SK-N-SH (cell line): ENCODE measurements at regions not wholly inside any gene's neighbourhood (a gene's known extent, or its start where the extent isn't known, plus 50 kb on each side); places are given as distances from the start of the nearest gene placed in this dataset.

Experiments
- CTCF ChIA-PET: fragments of 300-600, 350-600 bp; formaldehyde crosslinking; extraction: SDS; loops from one replicate; lab custom pipeline; 2021; lab: Yijun Ruan, JAX
- POLR2A ChIA-PET: fragments of 350-600 bp; sonication (Branson Sonifier 250); formaldehyde crosslinking; extraction: SDS; loops from one replicate; lab custom pipeline; 2020; ENCODE audit warnings: antibody characterized with exemption, inconsistent platforms; lab: Yijun Ruan, JAX
- DNase-seq: peaks from one replicate; pipeline ENCODE4 v3.0.0; 2012
- H2AFZ ChIP-seq: fragments of 200-600 bp; sonication (generic); 2 replicates; pipeline ENCODE4 v1.8.1; 2016; ENCODE audit warnings: antibody characterized with exemption, mild to moderate bottlenecking, low read depth
- H3F3A ChIP-seq: fragments of 200-600 bp; sonication (generic); replicated peaks from 2 replicates; pipeline ENCODE3; 2016; ENCODE audit warnings: antibody characterized with exemption, mild to moderate bottlenecking; ENCODE audit not compliant: insufficient read depth
- H3K27ac ChIP-seq, 2 experiments: fragments of 200-500 bp in 1 of 2; fragments of 200-600 bp in 1 of 2; sonication (Bioruptor generic) in 1 of 2; sonication (generic), shearing (Covaris generic) in 1 of 2; 2 replicates each; pipeline versions ENCODE4 v1.5.1 to v1.6.1; 2014 to 2016; ENCODE audit warnings: low read depth in 2 of 2, inconsistent platforms in 1 of 2, low read length in 1 of 2, mild to moderate bottlenecking in 1 of 2, mixed read lengths in 1 of 2
- H3K27me3 ChIP-seq: fragments of 200-600 bp; sonication (generic), shearing (Covaris generic); 2 replicates; pipeline ENCODE4 v1.6.1; 2016; ENCODE audit warnings: mixed run types; ENCODE audit not compliant: insufficient read depth
- H3K36me3 ChIP-seq, 2 experiments: fragments of 200-500 bp in 1 of 2; fragments of 200-600 bp in 1 of 2; sonication (Bioruptor generic) in 1 of 2; sonication (generic) in 1 of 2; replicated peaks in 1 of 2; 2 replicates each; pipeline versions ENCODE3 to v1.5.1; 2014 to 2016; ENCODE audit warnings: low read length in 1 of 2, mild to moderate bottlenecking in 1 of 2; ENCODE audit not compliant: insufficient read depth in 2 of 2, control insufficient read depth in 1 of 2
- H3K4me1 ChIP-seq, 2 experiments: fragments of 200-500 bp in 1 of 2; fragments of 200-600 bp in 1 of 2; sonication (Bioruptor generic) in 1 of 2; sonication (generic), shearing (Covaris generic) in 1 of 2; 2 replicates each; pipeline versions ENCODE4 v1.5.1 to v1.6.1; 2014 to 2016; ENCODE audit warnings: low read depth in 1 of 2, low read length in 1 of 2, mixed run types in 1 of 2; ENCODE audit not compliant: insufficient read depth in 2 of 2, control insufficient read depth in 1 of 2
- H3K4me2 ChIP-seq: fragments of 200-600 bp; sonication (generic), shearing (Covaris generic); 2 replicates; pipeline ENCODE4 v1.6.1; 2017; ENCODE audit warnings: mixed run types
- H3K4me3 ChIP-seq, 2 experiments: fragments of 200-500 bp in 1 of 2; fragments of 200-600 bp in 1 of 2; sonication (Bioruptor generic) in 1 of 2; sonication (generic), shearing (Covaris generic) in 1 of 2; 2 replicates each; pipeline versions ENCODE4 v1.5.1 to v1.8.1; 2014 to 2016; ENCODE audit warnings: low read depth in 2 of 2, inconsistent platforms in 1 of 2, low read length in 1 of 2, mild to moderate bottlenecking in 1 of 2, mixed read lengths in 1 of 2, moderate library complexity in 1 of 2
- H3K79me2 ChIP-seq: fragments of 200-600 bp; sonication (generic); 2 replicates; pipeline ENCODE4 v1.8.1; 2017; ENCODE audit warnings: mild to moderate bottlenecking; ENCODE audit not compliant: insufficient read depth
- H3K9ac ChIP-seq: fragments of 200-600 bp; sonication (generic); 2 replicates; pipeline ENCODE4 v1.6.1; 2017; ENCODE audit warnings: mixed run types
- H3K9me2 ChIP-seq: fragments of 200-600 bp; sonication (generic); 2 replicates; pipeline ENCODE4 v1.6.1; 2017; ENCODE audit warnings: mixed run types
- H3K9me3 ChIP-seq: fragments of 200-600 bp; sonication (generic); 2 replicates; pipeline ENCODE4 v1.6.1; 2017; ENCODE audit warnings: mixed run types, mild to moderate bottlenecking, moderate library complexity
- H4K20me1 ChIP-seq: fragments of 200-600 bp; sonication (generic); 2 replicates; pipeline ENCODE4 v1.6.1; 2017; ENCODE audit warnings: mild to moderate bottlenecking, mixed run types; ENCODE audit not compliant: insufficient read depth
- FOSL2 ChIP-seq: IDR thresholded peaks from 2 replicates; pipeline ENCODE4 v1.4.0; 2012; ENCODE audit warnings: low read depth, mild to moderate bottlenecking, moderate library complexity, borderline replicate concordance
- GATA2 ChIP-seq: sonication (generic); formaldehyde crosslinking; IDR thresholded peaks from 2 replicates; pipeline ENCODE4 v1.5.0; 2020; ENCODE audit warnings: mild to moderate bottlenecking, missing genetic modification reagents
- JUND ChIP-seq: IDR thresholded peaks from 2 replicates; pipeline ENCODE4 v1.4.0; 2012
- MEF2A ChIP-seq: IDR thresholded peaks from 2 replicates; pipeline ENCODE4 v1.4.0; 2012; ENCODE audit warnings: low read depth, borderline replicate concordance
- MXI1 ChIP-seq: IDR thresholded peaks from 2 replicates; pipeline ENCODE4 v1.6.1; 2012; ENCODE audit warnings: mild to moderate bottlenecking, low read depth, low read length, improper control_type of control experiment
- NRF1 ChIP-seq: IDR thresholded peaks from 2 replicates; pipeline ENCODE4 v1.6.1; 2012; ENCODE audit warnings: low read depth, mild to moderate bottlenecking, low read length
- RCOR1 ChIP-seq: fragments of 150-350 bp; IDR thresholded peaks from 2 replicates; pipeline ENCODE4 v1.6.1; 2017; ENCODE audit warnings: antibody characterized with exemption, low read length
- REST ChIP-seq: IDR thresholded peaks from 2 replicates; pipeline ENCODE4 v1.6.1; 2012; ENCODE audit warnings: mild to moderate bottlenecking, low read depth, low read length, moderate library complexity
- RFX5 ChIP-seq: IDR thresholded peaks from 2 replicates; pipeline ENCODE4 v1.6.1; 2012; ENCODE audit warnings: mild to moderate bottlenecking, improper control_type of control experiment, low read length
- RXRA ChIP-seq: IDR thresholded peaks from 2 replicates; pipeline ENCODE4 v1.4.0; 2012; ENCODE audit warnings: low read depth, mild to moderate bottlenecking, borderline replicate concordance
- TCF12 ChIP-seq: IDR thresholded peaks from 2 replicates; pipeline ENCODE4 v1.4.0; 2012
- YY1 ChIP-seq: IDR thresholded peaks from 2 replicates; pipeline ENCODE4 v1.4.0; 2012; ENCODE audit warnings: low read depth, mild to moderate bottlenecking
- ZBTB33 ChIP-seq: IDR thresholded peaks from 2 replicates; pipeline ENCODE4 v1.4.0; 2012; ENCODE audit warnings: low read depth, borderline replicate concordance
- WGBS: methylation state at CpG from one replicate; pipeline ENCODE4 v1.1.6; 2017; ENCODE audit warnings: low lambda C conversion rate; 5-methylcytosine and 5-hydroxymethylcytosine counted together
- TF ChIP-seq, protein P1 (sequence below): IDR thresholded peaks from 2 replicates; pipeline ENCODE4 v1.4.0; 2012; ENCODE audit warnings: low read depth
- TF ChIP-seq, protein P2 (sequence below): IDR thresholded peaks from 2 replicates; pipeline ENCODE4; 2012

- H3K4me1 ChIP-seq = no peaks in the 10 kb centered on the region
- no peaks in the 10 kb centered on the region for H3K9me3 ChIP-seq
- H3K36me3 ChIP-seq = no peaks in the 10 kb centered on the region
- H3K4me3 ChIP-seq = no peak overlapping the region
- H3K9ac ChIP-seq = no peak overlapping the region
- H2AFZ ChIP-seq = peak overlapping the region; percentile 6; the same call in 1 of the 2 replicates
- H3K27me3 ChIP-seq = no peaks in the 10 kb centered on the region
- no peaks in the 10 kb centered on the region for H3K79me2 ChIP-seq
- no peak overlapping the region for H3K27ac ChIP-seq
- DNase-seq = no peak
- H4K20me1 ChIP-seq = no peaks in the 10 kb centered on the region
- 7% methylated on average over 5 of the region's 5 CpGs for WGBS
- no peaks in the 10 kb centered on the region for H3K9me2 ChIP-seq
- CTCF ChIA-PET = no interaction called here
- H3K4me2 ChIP-seq = no peak overlapping the region
- TF ChIP-seq YY1 (no peak), ZBTB33 (no peak), MXI1 (no peak), FOSL2 (no peak), JUND (no peak), TCF12 (no peak), RFX5 (no peak), RXRA (no peak), MEF2A (no peak), GATA2 (CRISPR knock-in tag) (no peak), NRF1 (no peak), RCOR1 (no peak), REST (no peak)
- TF ChIP-seq, protein P1, sequence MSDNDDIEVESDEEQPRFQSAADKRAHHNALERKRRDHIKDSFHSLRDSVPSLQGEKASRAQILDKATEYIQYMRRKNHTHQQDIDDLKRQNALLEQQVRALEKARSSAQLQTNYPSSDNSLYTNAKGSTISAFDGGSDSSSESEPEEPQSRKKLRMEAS = no peak
- TF ChIP-seq, protein P2, sequence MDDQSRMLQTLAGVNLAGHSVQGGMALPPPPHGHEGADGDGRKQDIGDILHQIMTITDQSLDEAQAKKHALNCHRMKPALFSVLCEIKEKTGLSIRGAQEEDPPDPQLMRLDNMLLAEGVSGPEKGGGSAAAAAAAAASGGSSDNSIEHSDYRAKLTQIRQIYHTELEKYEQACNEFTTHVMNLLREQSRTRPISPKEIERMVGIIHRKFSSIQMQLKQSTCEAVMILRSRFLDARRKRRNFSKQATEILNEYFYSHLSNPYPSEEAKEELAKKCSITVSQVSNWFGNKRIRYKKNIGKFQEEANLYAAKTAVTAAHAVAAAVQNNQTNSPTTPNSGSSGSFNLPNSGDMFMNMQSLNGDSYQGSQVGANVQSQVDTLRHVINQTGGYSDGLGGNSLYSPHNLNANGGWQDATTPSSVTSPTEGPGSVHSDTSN = no peak
- no peaks in the 10 kb centered on the region for H3F3A ChIP-seq
- POLR2A ChIA-PET = no interaction called here
These were observed 392.0 kb upstream of the SASH1 start for GRCh38 chr6:147950623-147950987.
